ENCODE measurements at regions not wholly inside any gene's neighbourhood (a gene's known extent, or its start where the extent isn't known, plus 50 kb on each side); places are given as distances from the start of the nearest gene placed in this dataset.

- no peak overlapping the region for H3K4me3 ChIP-seq (ENCODE audit: low read length)
- H3K18ac ChIP-seq (ENCODE audit: low read length): no peak overlapping the region
- no peak overlapping the region for H2AK5ac ChIP-seq (ENCODE audit: low read length)
- no peak overlapping the region for H2BK5ac ChIP-seq (ENCODE audit: low read length)
- H3K23ac ChIP-seq (ENCODE audit: low read length): no peak overlapping the region
- no peaks in the 10 kb centered on the region for H3K79me2 ChIP-seq (ENCODE audit: control insufficient read depth, insufficient read depth, low read length)
- H3K27ac ChIP-seq (ENCODE audit: low read depth, low read length): no peak overlapping the region
- H4K8ac ChIP-seq (ENCODE audit: low read depth, low read length): no peak overlapping the region
- no peaks in the 10 kb centered on the region for H3K27me3 ChIP-seq (ENCODE audit: insufficient read depth, low read length, poor library complexity)
- no peak for DNase-seq
- no peak overlapping the region for H2BK120ac ChIP-seq (ENCODE audit: low read depth, low read length)
- no peaks in the 10 kb centered on the region for H3K36me3 ChIP-seq (ENCODE audit: control insufficient read depth, insufficient read depth, low read length)
- H3K4me2 ChIP-seq (ENCODE audit: low read length): no peak overlapping the region
- H3K9ac ChIP-seq (ENCODE audit: low read length): no peak overlapping the region
- H3K4me1 ChIP-seq (ENCODE audit: control insufficient read depth, low read depth, low read length): no peaks in the 10 kb centered on the region
- H4K5ac ChIP-seq (ENCODE audit: low read length): no peak overlapping the region
- H3K4ac ChIP-seq (ENCODE audit: low read depth, low read length): no peak overlapping the region
- H3K79me1 ChIP-seq (ENCODE audit: low read length): no peaks in the 10 kb centered on the region
- no peak overlapping the region for H3K56ac ChIP-seq (ENCODE audit: low read length)
- H2BK15ac ChIP-seq (replicated peaks; ENCODE audit: low read depth): no peak overlapping the region
These were observed 237.9 kb downstream of the SNCA start for GRCh38 chr4:89599026-89599425.

- DNase-seq: peak; percentile 48
- H3K4ac ChIP-seq (ENCODE audit: low read depth, low read length): no peak overlapping the region
These were observed 238.4 kb downstream of the SNCA start for GRCh38 chr4:89598602-89599001.

GRCh38 chr4:89595125-89595789 lies 241.7 kb downstream of the SNCA start:
- no peak overlapping the region for H4K8ac ChIP-seq (ENCODE audit: low read depth, low read length)
- WGBS (ENCODE audit: extremely low coverage, insufficient coverage, low lambda C conversion rate): 100% methylated on average over 1 of the region's 6 CpGs
- no peak overlapping the region for H3K27ac ChIP-seq (ENCODE audit: low read depth, low read length)
- H2BK15ac ChIP-seq (replicated peaks; ENCODE audit: low read depth): no peak overlapping the region
- H3K9ac ChIP-seq (ENCODE audit: low read length): no peak overlapping the region
- H3K36me3 ChIP-seq (ENCODE audit: control insufficient read depth, insufficient read depth, low read length): no peaks in the 10 kb centered on the region
- no peak overlapping the region for H4K5ac ChIP-seq (ENCODE audit: low read length)
- no peak overlapping the region for H3K18ac ChIP-seq (ENCODE audit: low read length)
- no peak overlapping the region for H3K56ac ChIP-seq (ENCODE audit: low read length)
- no peak for DNase-seq
- H2BK5ac ChIP-seq (ENCODE audit: low read length): no peak overlapping the region
- H2AK5ac ChIP-seq (ENCODE audit: low read length): no peak overlapping the region
- H3K23ac ChIP-seq (ENCODE audit: low read length): no peak overlapping the region
- no peaks in the 10 kb centered on the region for H3K27me3 ChIP-seq (ENCODE audit: insufficient read depth, low read length, poor library complexity)
- no peaks in the 10 kb centered on the region for H3K79me2 ChIP-seq (ENCODE audit: control insufficient read depth, insufficient read depth, low read length)
- no peak overlapping the region for H3K4ac ChIP-seq (ENCODE audit: low read depth, low read length)
- H3K4me3 ChIP-seq (ENCODE audit: low read length): no peak overlapping the region
- no peaks in the 10 kb centered on the region for H3K4me1 ChIP-seq (ENCODE audit: control insufficient read depth, low read depth, low read length)
- no peak overlapping the region for H2BK120ac ChIP-seq (ENCODE audit: low read depth, low read length)
- no peaks in the 10 kb centered on the region for H3K79me1 ChIP-seq (ENCODE audit: low read length)
- no peak overlapping the region for H3K4me2 ChIP-seq (ENCODE audit: low read length)

More at GRCh38 chr4:89598602-89599001, 238.4 kb downstream of the SNCA start:
- Histone ChIP-seq H4K5ac (ENCODE audit: low read length) (no peak overlapping the region), H3K4me1 (ENCODE audit: control insufficient read depth, low read depth, low read length) (no peaks in the 10 kb centered on the region), H3K79me1 (ENCODE audit: low read length) (no peaks in the 10 kb centered on the region), H3K56ac (ENCODE audit: low read length) (no peak overlapping the region), H3K23ac (ENCODE audit: low read length) (no peak overlapping the region), H3K27ac (ENCODE audit: low read depth, low read length) (no peak overlapping the region), H3K27me3 (ENCODE audit: insufficient read depth, low read length, poor library complexity) (no peaks in the 10 kb centered on the region), H3K4me3 (ENCODE audit: low read length) (no peak overlapping the region), H3K4me2 (ENCODE audit: low read length) (no peak overlapping the region), H2BK120ac (ENCODE audit: low read depth, low read length) (no peak overlapping the region), H2BK15ac (replicated peaks; ENCODE audit: low read depth) (no peak overlapping the region), H3K79me2 (ENCODE audit: control insufficient read depth, insufficient read depth, low read length) (no peaks in the 10 kb centered on the region), H3K18ac (ENCODE audit: low read length) (no peak overlapping the region), H2BK5ac (ENCODE audit: low read length) (no peak overlapping the region), H2AK5ac (ENCODE audit: low read length) (no peak overlapping the region), H4K8ac (ENCODE audit: low read depth, low read length) (no peak overlapping the region), H3K9ac (ENCODE audit: low read length) (no peak overlapping the region), H3K36me3 (ENCODE audit: control insufficient read depth, insufficient read depth, low read length) (no peaks in the 10 kb centered on the region)
- no CpG with 5 or more reads among the region's 1 CpG for whole genome bisulfite sequencing (ENCODE audit: extremely low coverage, insufficient coverage, low lambda C conversion rate)

GRCh38 chr4:89590128-89590527 lies 246.8 kb downstream of the SNCA start:
- Histone ChIP-seq H3K36me3 (ENCODE audit: control insufficient read depth, insufficient read depth, low read length) (no peaks in the 10 kb centered on the region), H3K27me3 (ENCODE audit: insufficient read depth, low read length, poor library complexity) (no peaks in the 10 kb centered on the region), H2AK5ac (ENCODE audit: low read length) (no peak overlapping the region), H3K23ac (ENCODE audit: low read length) (no peak overlapping the region), H3K27ac (ENCODE audit: low read depth, low read length) (no peak overlapping the region), H3K4ac (ENCODE audit: low read depth, low read length) (no peak overlapping the region), H3K9ac (ENCODE audit: low read length) (no peak overlapping the region), H4K8ac (ENCODE audit: low read depth, low read length) (no peak overlapping the region), H3K4me1 (ENCODE audit: control insufficient read depth, low read depth, low read length) (no peaks in the 10 kb centered on the region), H2BK120ac (ENCODE audit: low read depth, low read length) (no peak overlapping the region), H2BK15ac (replicated peaks; ENCODE audit: low read depth) (no peak overlapping the region), H2BK5ac (ENCODE audit: low read length) (no peak overlapping the region), H3K18ac (ENCODE audit: low read length) (no peak overlapping the region), H3K56ac (ENCODE audit: low read length) (no peak overlapping the region), H4K5ac (ENCODE audit: low read length) (no peak overlapping the region), H3K79me1 (ENCODE audit: low read length) (no peaks in the 10 kb centered on the region), H3K4me3 (ENCODE audit: low read length) (no peak overlapping the region), H3K79me2 (ENCODE audit: control insufficient read depth, insufficient read depth, low read length) (no peaks in the 10 kb centered on the region), H3K4me2 (ENCODE audit: low read length) (no peak overlapping the region)
- WGBS (ENCODE audit: extremely low coverage, insufficient coverage, low lambda C conversion rate): no CpG with 5 or more reads among the region's 2 CpGs
- peak; percentile 61 for DNase-seq

- H3K56ac ChIP-seq (ENCODE audit: low read length): no peak overlapping the region
- H4K8ac ChIP-seq (ENCODE audit: low read depth, low read length): no peak overlapping the region
- H3K79me2 ChIP-seq (ENCODE audit: control insufficient read depth, insufficient read depth, low read length): no peaks in the 10 kb centered on the region
- H2BK120ac ChIP-seq (ENCODE audit: low read depth, low read length): no peak overlapping the region
- no peak overlapping the region for H3K9ac ChIP-seq (ENCODE audit: low read length)
- H3K4me1 ChIP-seq (ENCODE audit: control insufficient read depth, low read depth, low read length): no peaks in the 10 kb centered on the region
- H3K27ac ChIP-seq (ENCODE audit: low read depth, low read length): no peak overlapping the region
- WGBS (ENCODE audit: extremely low coverage, insufficient coverage, low lambda C conversion rate): no CpG with 5 or more reads among the region's 1 CpG
- H3K36me3 ChIP-seq (ENCODE audit: control insufficient read depth, insufficient read depth, low read length): no peaks in the 10 kb centered on the region
- no peak for DNase-seq
- no peak overlapping the region for H4K5ac ChIP-seq (ENCODE audit: low read length)
- no peaks in the 10 kb centered on the region for H3K27me3 ChIP-seq (ENCODE audit: insufficient read depth, low read length, poor library complexity)
- no peak overlapping the region for H3K4ac ChIP-seq (ENCODE audit: low read depth, low read length)
- no peak overlapping the region for H2BK5ac ChIP-seq (ENCODE audit: low read length)
- H2BK15ac ChIP-seq (replicated peaks; ENCODE audit: low read depth): no peak overlapping the region
- H3K18ac ChIP-seq (ENCODE audit: low read length): no peak overlapping the region
- H3K79me1 ChIP-seq (ENCODE audit: low read length): no peaks in the 10 kb centered on the region
- H3K4me2 ChIP-seq (ENCODE audit: low read length): no peak overlapping the region
- H2AK5ac ChIP-seq (ENCODE audit: low read length): no peak overlapping the region
- no peak overlapping the region for H3K4me3 ChIP-seq (ENCODE audit: low read length)
- no peak overlapping the region for H3K23ac ChIP-seq (ENCODE audit: low read length)
These were observed 248.5 kb downstream of the SNCA start for GRCh38 chr4:89588421-89588820.

DNA sequence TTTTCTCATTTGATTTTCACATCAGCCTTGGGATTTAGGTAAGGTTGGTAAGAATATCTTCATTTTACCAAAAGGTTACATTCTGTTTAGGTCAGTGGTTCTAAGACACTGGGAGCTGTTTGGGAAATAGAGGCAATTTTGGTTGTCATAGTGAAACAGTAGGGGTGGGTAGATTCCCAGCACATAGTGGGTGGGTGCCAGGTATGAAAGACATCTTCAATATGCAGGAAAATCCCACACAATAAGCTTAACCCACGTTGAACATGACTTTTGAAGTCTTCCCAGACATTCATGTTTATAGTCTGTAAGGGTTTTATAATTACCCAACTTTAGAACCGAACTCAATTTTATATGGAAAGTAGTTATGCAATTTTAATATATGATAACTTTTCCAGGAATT lies 249.6 kb downstream of the SNCA start:
- Histone ChIP-seq H2AK5ac (ENCODE audit: low read length) (no peak overlapping the region), H4K5ac (ENCODE audit: low read length) (no peak overlapping the region)
- WGBS (ENCODE audit: extremely low coverage, insufficient coverage, low lambda C conversion rate): no CpG with 5 or more reads among the region's 2 CpGs

More for the DNA sequence above, 249.6 kb downstream of the SNCA start:
- Histone ChIP-seq H4K8ac (ENCODE audit: low read depth, low read length) (no peak overlapping the region), H3K9ac (ENCODE audit: low read length) (no peak overlapping the region), H3K23ac (ENCODE audit: low read length) (no peak overlapping the region), H3K79me1 (ENCODE audit: low read length) (no peaks in the 10 kb centered on the region), H3K4ac (ENCODE audit: low read depth, low read length) (no peak overlapping the region), H3K27ac (ENCODE audit: low read depth, low read length) (no peak overlapping the region), H3K79me2 (ENCODE audit: control insufficient read depth, insufficient read depth, low read length) (no peaks in the 10 kb centered on the region), H3K36me3 (ENCODE audit: control insufficient read depth, insufficient read depth, low read length) (no peaks in the 10 kb centered on the region), H3K56ac (ENCODE audit: low read length) (no peak overlapping the region), H2BK15ac (replicated peaks; ENCODE audit: low read depth) (no peak overlapping the region), H3K4me1 (ENCODE audit: control insufficient read depth, low read depth, low read length) (no peaks in the 10 kb centered on the region), H3K4me2 (ENCODE audit: low read length) (no peak overlapping the region), H3K27me3 (ENCODE audit: insufficient read depth, low read length, poor library complexity) (no peaks in the 10 kb centered on the region), H3K18ac (ENCODE audit: low read length) (no peak overlapping the region), H2BK5ac (ENCODE audit: low read length) (no peak overlapping the region), H3K4me3 (ENCODE audit: low read length) (no peak overlapping the region), H2BK120ac (ENCODE audit: low read depth, low read length) (no peak overlapping the region)
- no peak for DNase-seq

All from mesendoderm (in vitro differentiated cells).